ENCODE measurements at regions not wholly inside any gene's neighbourhood (a gene's known extent, or its start where the extent isn't known, plus 50 kb on each side); places are given as distances from the start of the nearest gene placed in this dataset.

DNA sequence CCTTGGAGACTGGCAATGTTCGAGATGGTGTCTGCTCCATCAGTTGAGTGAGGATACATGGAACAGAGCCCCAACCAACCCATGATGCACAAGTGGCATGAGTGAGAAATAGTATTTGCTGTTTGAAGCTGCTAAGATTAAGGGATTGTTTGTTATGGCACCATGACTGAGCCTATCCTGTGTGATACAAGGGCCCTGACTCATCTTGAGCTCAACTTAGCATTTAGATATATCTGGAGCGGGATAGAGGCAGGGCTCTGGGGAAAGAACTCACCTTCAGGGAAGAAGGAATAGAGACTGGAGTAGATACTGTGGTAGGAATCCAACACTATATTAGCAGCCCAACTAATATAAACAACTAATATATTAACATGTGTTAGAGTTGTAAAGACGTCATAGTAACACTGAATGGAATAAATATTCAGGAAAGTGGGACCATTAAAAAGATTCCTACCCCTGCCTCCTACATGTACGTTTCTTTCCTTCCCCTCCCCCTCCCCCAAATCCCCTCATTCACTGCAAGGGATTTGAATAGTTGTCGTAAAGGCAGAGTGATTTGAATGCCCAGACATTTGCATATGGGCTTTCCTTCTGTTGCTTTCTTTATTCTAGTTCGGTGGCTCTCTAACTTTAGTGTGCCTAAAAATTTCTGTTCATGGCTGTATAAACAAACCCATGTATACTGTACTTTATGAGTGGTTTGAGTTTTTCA lies 106.6 kb upstream of the POU3F1 start:
- no peaks in the 10 kb centered on the region for H3K4me1 ChIP-seq (ENCODE audit: control insufficient read depth in 4 of 4, insufficient read depth in 4 of 4, low read length in 3 of 4)
- H3K4me3 ChIP-seq (ENCODE audit: low read depth in 1 of 3, low read length in 3 of 3), result no peak overlapping the region
- no peaks in the 10 kb centered on the region for H3K27me3 ChIP-seq (ENCODE audit: control insufficient read depth in 4 of 4, insufficient read depth in 4 of 4, low read length in 3 of 4)
- no peak for DNase-seq (ENCODE audit: low spot score)
- WGBS, result 53% methylated on average over 6 of the region's 6 CpGs
- H3K36me3 ChIP-seq (ENCODE audit: control insufficient read depth in 4 of 4, insufficient read depth in 3 of 4, low read depth in 1 of 4, low read length in 3 of 4), result no peaks in the 10 kb centered on the region
- no peaks in the 10 kb centered on the region for H3K9me3 ChIP-seq (ENCODE audit: control insufficient read depth in 4 of 4, low read length in 3 of 4)
- no peak for TF ChIP-seq SP1 (IDR thresholded peaks at IDR 0.05)
- TF ChIP-seq FOXA2 (IDR thresholded peaks at IDR 0.05), result no peak
- TF ChIP-seq RAD21 (IDR thresholded peaks at IDR 0.05), result no peak
- TF ChIP-seq, protein P1, sequence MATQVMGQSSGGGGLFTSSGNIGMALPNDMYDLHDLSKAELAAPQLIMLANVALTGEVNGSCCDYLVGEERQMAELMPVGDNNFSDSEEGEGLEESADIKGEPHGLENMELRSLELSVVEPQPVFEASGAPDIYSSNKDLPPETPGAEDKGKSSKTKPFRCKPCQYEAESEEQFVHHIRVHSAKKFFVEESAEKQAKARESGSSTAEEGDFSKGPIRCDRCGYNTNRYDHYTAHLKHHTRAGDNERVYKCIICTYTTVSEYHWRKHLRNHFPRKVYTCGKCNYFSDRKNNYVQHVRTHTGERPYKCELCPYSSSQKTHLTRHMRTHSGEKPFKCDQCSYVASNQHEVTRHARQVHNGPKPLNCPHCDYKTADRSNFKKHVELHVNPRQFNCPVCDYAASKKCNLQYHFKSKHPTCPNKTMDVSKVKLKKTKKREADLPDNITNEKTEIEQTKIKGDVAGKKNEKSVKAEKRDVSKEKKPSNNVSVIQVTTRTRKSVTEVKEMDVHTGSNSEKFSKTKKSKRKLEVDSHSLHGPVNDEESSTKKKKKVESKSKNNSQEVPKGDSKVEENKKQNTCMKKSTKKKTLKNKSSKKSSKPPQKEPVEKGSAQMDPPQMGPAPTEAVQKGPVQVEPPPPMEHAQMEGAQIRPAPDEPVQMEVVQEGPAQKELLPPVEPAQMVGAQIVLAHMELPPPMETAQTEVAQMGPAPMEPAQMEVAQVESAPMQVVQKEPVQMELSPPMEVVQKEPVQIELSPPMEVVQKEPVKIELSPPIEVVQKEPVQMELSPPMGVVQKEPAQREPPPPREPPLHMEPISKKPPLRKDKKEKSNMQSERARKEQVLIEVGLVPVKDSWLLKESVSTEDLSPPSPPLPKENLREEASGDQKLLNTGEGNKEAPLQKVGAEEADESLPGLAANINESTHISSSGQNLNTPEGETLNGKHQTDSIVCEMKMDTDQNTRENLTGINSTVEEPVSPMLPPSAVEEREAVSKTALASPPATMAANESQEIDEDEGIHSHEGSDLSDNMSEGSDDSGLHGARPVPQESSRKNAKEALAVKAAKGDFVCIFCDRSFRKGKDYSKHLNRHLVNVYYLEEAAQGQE (IDR thresholded peaks at IDR 0.05), result no peak
- TF ChIP-seq, protein P2, sequence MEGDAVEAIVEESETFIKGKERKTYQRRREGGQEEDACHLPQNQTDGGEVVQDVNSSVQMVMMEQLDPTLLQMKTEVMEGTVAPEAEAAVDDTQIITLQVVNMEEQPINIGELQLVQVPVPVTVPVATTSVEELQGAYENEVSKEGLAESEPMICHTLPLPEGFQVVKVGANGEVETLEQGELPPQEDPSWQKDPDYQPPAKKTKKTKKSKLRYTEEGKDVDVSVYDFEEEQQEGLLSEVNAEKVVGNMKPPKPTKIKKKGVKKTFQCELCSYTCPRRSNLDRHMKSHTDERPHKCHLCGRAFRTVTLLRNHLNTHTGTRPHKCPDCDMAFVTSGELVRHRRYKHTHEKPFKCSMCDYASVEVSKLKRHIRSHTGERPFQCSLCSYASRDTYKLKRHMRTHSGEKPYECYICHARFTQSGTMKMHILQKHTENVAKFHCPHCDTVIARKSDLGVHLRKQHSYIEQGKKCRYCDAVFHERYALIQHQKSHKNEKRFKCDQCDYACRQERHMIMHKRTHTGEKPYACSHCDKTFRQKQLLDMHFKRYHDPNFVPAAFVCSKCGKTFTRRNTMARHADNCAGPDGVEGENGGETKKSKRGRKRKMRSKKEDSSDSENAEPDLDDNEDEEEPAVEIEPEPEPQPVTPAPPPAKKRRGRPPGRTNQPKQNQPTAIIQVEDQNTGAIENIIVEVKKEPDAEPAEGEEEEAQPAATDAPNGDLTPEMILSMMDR (IDR thresholded peaks at IDR 0.05; ENCODE audit: low read depth, low read length, missing input control), result no peak
- TF ChIP-seq, protein P3, sequence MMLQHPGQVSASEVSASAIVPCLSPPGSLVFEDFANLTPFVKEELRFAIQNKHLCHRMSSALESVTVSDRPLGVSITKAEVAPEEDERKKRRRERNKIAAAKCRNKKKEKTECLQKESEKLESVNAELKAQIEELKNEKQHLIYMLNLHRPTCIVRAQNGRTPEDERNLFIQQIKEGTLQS (IDR thresholded peaks at IDR 0.05), result no peak
- TF ChIP-seq HNF4A (conservative IDR thresholded peaks at IDR 0.05), result no peak
- TF ChIP-seq JUND (IDR thresholded peaks at IDR 0.05), result no peak
- TF ChIP-seq NR2F2 (IDR thresholded peaks at IDR 0.05), result no peak
- no peak for TF ChIP-seq RXRA (IDR thresholded peaks at IDR 0.05)
- no peak overlapping the region for H3K27ac ChIP-seq (ENCODE audit: low read depth in 1 of 2, low read length in 2 of 2)
- no peak overlapping the region for H3K9ac ChIP-seq (ENCODE audit: low read depth in 1 of 2, low read length in 2 of 2)

DNA sequence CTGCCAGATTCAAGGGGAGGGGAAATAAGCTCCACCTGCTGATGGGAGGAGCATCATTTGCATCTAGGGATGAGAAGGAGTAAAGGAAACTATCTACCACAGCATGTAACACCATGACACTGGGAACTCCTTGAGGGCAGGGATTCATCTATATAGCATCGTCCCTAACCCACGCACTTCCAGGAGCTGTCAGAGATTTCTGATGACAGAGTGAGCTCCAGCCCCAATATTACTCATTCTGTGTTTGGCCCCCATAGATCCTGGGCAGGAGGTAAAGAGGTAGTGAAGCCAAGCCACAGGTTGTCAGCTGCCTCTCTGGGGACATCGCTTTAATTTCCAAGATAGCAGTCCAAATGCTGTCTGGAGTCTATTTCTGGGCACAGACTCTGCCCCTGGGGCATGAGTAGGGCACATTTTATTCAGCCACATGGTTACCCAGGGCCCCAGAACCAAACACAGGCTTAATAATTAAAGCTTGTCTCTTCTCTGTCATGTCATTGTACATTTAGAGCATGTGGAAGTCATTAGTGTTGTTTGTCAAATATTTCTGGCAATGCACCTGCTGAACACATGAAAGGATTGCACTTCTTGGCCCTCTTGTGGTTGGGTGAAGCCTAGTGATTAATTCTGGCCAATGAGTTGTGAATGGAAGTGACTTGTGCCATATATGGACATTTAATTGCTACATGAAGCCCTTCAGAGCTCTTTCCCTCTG lies 105.9 kb upstream of the POU3F1 start:
- DNase-seq (ENCODE audit: low spot score), result no peak

More for the DNA sequence above, 105.9 kb upstream of the POU3F1 start:
- H3K4me3 ChIP-seq (ENCODE audit: low read depth in 1 of 3, low read length in 3 of 3), result no peak overlapping the region
- H3K36me3 ChIP-seq (ENCODE audit: control insufficient read depth in 4 of 4, insufficient read depth in 3 of 4, low read depth in 1 of 4, low read length in 3 of 4), result no peaks in the 10 kb centered on the region
- H3K9me3 ChIP-seq (ENCODE audit: control insufficient read depth in 4 of 4, low read length in 3 of 4), result no peaks in the 10 kb centered on the region
- H3K4me1 ChIP-seq (ENCODE audit: control insufficient read depth in 4 of 4, insufficient read depth in 4 of 4, low read length in 3 of 4), result no peaks in the 10 kb centered on the region
- 90% methylated on average over 3 of the region's 3 CpGs for WGBS
- H3K27me3 ChIP-seq (ENCODE audit: control insufficient read depth in 4 of 4, insufficient read depth in 4 of 4, low read length in 3 of 4), result no peaks in the 10 kb centered on the region
- TF ChIP-seq YY1 (IDR thresholded peaks at IDR 0.05), result no peak
- TF ChIP-seq FOXA2 (IDR thresholded peaks at IDR 0.05), result no peak
- TF ChIP-seq, protein P2 (IDR thresholded peaks at IDR 0.05; ENCODE audit: low read depth, low read length, missing input control), result peak; percentile 50
- peak; percentile 66 to 75 for TF ChIP-seq RAD21 (IDR thresholded peaks at IDR 0.05)
- no peak overlapping the region for H3K9ac ChIP-seq (ENCODE audit: low read depth in 1 of 2, low read length in 2 of 2)
- no peak overlapping the region for H3K27ac ChIP-seq (ENCODE audit: low read depth in 1 of 2, low read length in 2 of 2)

Data from liver (tissue), 8 donors.